AG08396 (cell line): ENCODE measurements at regions not wholly inside any gene's neighbourhood (a gene's known extent, or its start where the extent isn't known, plus 50 kb on each side); places are given as distances from the start of the nearest gene placed in this dataset.

ENCODE experiments used
- DNase-seq: peaks from one replicate; pipeline ENCODE4 v3.0.0; 2012; ENCODE audit warnings: low spot score, mixed read lengths

DNA sequence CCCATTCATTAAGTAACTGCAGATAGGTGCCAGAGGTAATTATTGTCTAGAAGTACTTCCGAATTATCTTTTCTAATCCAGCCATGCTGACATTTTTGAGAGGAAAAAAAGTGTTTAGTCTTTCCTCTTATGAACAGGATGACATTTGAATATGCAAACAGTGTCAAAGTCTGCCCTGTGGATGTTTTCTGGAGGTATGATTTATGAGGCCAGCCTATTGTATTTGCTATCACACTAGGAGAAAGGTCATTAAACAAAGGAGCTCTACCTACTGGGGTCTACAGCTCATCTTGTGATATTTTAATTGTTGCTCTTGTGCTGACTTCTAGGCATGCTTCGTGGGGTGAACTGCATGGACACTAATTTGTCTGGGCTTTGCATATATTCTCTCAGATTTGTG, 559.7 kb upstream of the CAMK1G start:
- DNase-seq, result no peak

DNA sequence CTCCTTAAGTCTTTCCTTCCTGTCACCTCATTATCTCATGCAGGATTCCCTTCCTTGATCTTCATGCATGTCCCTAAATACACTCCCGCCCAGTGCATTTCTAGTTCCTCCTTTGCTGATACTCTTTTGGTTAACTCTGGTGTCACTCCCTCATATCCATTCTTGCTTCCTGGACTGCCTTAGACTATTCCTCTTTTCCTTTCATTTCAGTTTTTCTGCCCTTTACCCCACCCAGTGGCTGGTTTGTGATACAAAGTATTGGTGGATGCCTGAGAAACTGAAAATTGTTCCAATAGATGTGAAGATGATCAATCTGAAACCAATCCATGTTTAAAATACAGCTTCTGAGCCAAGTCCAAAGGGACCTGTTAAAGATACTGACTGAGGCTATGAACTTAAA, 553.8 kb upstream of the CAMK1G start:
- peak; percentile 9 for DNase-seq

DNA sequence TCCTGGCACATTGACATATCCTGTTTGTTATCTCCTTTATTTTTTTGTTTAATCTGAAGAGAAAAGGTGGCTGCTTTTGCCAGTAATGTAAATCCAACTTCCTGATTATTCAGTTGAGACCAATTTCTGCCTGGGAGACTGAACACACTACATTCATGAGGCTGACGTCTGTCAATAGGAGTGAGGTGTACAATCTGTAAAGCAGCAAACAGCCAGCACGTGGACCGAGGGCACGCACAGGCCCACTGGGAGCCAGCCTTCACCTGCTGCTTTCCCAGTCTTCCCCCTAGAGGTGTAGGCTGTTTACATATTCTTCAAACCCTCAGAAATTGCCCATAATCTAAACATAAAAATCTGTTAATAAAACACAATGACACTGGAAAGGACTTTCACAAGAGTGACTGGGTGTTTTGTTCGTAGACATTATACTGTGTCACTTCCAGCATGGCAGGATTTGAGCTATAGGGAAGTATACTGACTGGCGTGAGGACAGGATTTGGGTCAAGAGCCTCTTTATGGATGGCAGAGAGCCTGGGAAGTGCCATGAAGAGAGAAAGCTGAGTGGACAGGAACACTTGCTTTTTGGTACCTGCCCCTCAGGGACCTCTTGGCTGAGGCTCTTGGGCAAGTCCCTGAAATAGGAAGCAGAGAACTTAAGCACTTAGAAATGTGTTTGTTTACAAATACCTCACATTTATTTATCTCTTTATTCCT, 552.9 kb upstream of the CAMK1G start:
- DNase-seq, result no peak

DNA sequence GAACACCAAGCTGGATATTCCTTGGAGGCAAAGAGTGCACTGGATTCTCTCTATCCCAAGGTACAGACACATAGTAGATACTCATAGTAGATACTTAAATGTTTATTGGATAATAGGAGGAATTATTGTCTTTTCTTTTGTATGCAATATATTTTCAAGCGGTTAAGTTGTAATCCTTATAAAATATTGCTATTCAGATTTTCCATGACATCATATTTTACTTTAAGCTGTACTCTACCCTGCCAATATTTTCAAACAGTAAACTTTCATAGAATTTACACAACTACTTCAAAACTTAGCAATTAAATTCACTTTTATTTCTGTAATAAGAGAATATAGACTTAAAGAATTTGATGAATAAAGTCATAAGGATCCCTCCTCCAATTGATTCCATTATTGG, 546.5 kb upstream of the CAMK1G start:
- DNase-seq, result no peak

DNA sequence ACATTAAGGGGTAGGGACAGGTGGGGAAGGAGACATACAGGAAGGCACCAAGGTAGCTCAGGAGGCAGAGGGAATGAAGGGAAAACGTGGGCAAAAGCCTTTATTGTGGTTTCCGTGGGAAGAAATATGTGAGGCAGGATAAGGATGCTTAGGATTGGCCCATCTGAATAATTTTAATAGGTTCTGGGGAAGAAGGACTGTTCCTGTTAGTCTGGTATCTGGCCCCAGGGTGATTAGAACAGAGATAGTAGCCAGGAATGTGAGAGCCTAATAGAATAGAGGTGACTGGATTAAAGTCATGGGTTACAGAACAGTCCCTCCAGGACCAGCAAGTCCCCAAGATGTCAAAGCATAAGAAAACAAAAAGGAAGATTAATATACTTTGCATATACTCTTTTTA, 545.2 kb upstream of the CAMK1G start:
- DNase-seq, result no peak

DNA sequence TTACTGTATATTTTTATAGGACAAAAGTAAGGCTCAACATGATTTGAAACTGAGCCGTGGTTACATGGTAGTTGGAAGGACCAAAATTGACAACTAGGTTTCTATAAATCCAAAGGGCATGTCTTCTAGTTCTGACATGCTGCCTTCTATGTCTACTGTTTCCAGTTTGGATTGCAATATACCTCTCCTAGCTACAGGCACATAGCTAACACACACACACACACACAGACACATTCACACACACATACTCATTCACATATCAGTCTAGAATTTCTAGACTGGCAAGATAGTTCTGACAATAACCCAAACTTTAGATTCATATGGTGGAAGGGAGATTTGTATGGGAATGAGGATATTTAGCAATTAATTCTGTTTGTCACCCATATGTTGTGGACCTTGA, 544.8 kb upstream of the CAMK1G start:
- DNase-seq, result no peak

- no peak for DNase-seq
Measured at GRCh38 chr1:209040351-209040750, 543.2 kb upstream of the CAMK1G start.

DNA sequence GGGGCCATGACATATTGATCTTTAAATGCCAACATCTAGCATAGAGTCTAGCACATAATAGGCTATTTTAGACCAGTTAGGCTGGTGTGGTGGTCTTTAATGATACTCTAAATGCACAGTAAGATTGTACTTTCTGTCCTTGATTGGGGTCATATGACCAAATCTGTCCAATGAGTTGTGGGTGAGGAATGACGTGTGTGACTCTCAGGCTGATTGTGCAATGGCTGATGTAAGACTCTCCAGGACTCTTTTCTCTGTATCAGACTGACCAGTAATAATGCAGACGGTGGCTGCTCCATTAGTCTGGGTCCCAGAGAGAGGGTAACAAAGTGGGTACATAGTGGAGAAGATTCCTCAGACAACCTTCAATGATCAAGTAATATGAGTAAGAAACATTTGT, 541.6 kb upstream of the CAMK1G start:
- DNase-seq, result no peak

- DNase-seq, result no peak
Measured at GRCh38 chr1:209042413-209042812, 541.1 kb upstream of the CAMK1G start.

DNA sequence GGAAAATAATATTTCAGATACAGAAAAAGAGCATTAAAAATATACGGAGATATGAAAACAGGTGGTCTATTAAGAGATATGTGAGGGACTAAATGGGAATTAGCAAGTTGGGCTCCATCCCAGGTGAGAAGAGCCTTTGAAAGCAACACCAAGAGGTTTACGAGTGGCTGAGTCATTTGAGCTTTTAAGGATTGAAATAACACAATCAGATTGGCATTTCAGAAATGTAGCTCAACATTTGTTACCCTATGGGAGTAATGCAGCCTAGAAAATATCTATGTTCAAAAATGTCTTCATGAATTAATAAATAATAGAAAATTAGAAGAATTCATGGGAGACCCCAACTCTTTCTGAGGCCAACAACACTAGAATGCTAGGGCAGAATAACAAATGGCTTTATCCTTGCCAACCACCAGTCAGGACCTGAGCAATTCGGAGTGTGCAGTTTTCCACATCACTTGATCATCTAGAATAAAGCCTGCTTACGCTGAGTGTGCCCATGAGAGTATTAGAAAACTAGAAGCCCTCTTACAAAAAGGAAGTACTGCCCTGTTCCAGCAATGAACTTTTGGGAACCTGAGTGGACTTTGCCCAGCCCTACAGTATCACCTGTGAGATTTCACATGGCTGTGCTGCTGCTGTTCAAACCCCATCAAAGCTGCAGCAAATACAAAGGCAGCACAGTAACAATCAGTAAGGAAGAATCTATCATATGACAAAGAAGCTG, 538.0 kb upstream of the CAMK1G start:
- DNase-seq, result no peak

DNA sequence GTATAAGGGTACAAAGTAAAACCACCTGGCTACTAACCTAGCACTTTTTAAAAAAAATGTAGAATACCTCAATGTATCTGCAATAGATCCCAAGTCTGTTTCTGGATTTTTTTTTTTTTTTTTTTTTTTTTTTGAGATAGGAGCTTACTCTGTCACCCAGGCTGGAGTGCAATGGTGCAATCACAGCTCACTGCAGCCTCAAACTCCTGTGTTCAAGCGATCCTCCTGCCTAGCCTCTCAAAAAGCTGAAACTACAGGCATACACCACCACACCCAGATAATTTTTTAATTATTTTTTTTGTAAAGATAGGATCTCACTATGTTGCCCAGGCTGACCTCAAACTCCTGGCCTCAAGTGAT, 537.5 kb upstream of the CAMK1G start:
- no peak for DNase-seq

DNA sequence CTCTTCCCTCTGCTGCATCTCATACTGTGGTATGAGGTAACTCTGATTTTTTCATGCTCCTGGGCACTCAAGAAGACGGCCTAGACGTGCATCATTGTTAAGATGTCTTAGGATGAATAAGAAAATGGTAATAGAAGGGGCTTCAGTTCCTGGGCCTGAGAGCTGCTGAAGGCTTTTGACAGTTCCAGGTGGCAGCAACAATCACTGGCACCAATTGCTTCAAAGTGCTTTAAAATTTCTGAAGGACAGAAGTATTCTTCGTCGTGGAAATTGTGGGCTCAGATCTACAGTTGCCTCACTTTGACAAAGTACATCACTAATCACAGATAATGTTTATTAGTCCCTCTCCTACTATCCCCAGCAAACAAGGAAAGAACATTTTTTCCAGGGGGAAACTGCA, 536.6 kb upstream of the CAMK1G start:
- DNase-seq, result no peak

- DNase-seq, result peak; percentile 29
Measured at GRCh38 chr1:209048941-209049669, 534.4 kb upstream of the CAMK1G start.

- no peak for DNase-seq
Measured at GRCh38 chr1:209051570-209051969, 531.9 kb upstream of the CAMK1G start.

GRCh38 chr1:209053587-209053986, 529.9 kb upstream of the CAMK1G start:
- DNase-seq, result no peak

DNA sequence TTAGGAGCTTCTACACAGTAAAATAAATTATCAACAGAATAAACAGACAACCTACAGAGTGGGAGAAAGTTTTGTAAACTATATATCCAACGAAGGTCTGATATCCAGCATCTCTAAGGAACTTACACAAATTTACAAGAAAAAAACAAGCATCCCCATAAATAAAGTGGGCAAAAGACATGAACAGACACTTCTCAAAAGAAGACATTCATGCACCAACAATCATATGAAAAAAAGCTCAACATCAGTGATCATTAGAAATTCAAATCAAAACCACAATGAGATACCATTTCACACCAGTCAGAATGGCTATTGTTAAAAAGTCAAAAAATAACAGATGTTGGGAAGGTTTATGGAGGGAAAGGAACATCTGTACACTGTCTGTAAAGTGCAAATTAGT, 526.4 kb upstream of the CAMK1G start:
- DNase-seq, result no peak

DNA sequence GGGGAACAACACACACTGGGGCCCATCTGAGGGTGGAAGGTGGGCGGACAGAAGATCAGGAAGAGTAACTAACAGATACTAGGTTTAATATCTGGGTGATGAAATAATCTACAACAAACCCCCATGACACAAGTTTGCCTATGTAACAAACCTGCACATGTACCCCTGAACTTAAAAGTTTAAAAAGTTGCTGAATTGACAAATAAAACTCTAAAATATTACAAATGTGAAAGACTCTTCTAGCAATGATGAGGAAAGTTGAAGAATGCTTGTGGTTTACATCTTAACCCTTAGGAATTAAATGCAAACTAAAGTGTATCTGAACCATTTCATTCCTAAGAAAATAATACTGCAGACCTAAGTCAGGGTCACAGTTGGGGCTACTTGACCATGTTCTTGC, 525.6 kb upstream of the CAMK1G start:
- DNase-seq, result no peak

DNA sequence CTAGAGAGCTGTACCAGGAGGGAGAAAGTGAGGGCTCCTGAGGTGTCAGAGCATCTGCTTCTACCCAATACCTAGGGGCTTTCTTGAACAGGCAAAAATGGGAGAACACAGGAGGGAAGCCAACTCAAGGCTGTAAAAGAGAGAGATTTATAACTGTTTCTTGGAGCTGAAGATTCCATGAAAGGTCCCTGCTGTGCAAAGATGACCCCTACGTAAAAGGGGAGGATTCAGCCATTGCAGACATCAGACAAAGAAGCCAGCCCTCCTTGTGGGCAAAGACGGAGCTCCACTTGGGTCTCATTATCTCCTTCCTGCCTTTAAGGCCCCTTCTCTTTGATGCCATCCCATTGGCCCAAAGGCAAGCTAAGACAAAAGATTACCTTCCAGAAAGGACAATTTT, 524.1 kb upstream of the CAMK1G start:
- no peak for DNase-seq

DNA sequence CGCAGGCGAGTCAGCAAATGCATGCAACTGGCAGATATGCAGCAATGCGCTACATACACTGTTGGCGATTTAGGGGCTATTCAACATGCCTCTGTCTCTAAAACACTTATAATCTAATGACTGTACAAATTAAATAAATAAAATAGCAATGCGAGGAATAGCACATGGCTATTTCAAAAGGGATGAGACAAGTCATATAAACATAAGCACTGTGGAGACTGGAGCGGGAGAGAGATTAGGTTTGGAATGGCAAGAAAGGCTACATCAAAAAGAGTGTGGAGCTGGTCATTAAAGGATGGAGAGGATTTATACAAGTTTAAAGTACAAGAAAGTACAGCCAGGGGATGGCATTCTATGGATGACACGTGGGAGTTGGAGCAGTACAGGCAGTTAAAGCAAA, 523.5 kb upstream of the CAMK1G start:
- DNase-seq, result no peak

DNA sequence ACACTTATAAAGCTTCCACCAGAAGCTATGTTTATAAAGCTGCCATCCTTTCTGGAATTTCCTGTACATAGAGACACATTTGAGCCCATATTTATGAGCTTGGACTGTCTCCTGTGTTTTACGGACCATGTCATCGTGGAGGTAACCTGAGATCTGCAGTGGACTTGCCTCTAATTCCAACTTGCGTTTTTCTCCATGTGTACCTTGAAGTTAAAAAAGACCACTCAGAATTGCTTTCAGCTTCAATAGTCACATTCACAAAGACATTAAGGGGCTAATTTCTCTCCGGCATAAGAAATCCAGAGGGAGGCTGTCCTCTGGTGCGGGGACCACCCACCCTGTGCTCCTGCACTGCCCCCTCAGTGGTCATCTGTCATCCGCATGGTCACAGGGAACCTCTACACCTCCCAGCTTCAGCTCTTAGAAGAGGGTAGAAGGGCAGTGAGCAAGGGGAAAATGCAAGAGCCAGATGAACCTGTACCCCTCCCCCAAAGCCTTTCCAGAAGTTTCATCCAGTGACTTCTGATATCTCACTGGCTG, 521.4 kb upstream of the CAMK1G start:
- no peak for DNase-seq

GRCh38 chr1:209062863-209063262, 520.7 kb upstream of the CAMK1G start:
- no peak for DNase-seq

DNA sequence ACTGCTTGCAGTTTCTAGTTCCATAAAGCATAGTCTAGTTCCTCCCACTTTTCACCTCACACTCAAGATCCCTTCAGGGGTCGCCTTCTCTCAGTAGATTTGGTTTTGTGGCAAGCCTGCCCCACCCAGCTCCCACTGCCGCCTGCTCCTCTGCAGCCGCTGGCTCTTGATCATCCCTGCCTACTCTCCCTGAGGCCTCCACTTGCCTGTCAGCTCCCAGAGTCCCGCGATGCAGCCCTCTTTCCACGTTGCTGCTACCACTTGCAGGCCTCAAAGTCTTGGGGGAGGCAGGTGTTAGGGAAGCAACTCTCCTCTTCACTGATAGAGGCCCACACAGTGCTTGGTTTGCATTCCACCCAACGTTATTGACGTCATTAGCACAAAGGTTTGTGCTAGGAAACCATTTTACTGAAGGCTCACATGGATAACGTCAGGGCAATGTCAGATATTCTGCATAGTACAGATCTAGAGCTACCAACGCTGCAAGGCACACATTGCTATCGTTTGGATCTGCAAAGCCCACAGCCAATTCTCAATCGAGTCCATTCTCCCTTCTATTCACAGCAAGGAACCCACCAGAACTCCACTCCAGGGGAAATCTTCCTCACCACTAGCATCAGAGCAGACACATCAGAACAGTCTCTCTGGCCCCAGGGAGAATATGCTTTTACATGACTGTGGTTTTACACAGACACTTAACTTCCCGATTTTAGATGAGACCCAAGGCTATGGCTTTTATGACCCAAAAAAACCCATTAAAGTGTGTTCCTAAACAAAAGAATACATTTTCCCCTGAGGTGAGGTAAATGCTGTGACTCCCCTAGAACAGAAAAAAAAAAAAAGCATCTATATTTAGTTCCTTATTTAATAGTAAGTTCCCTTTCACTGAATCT, 519.5 kb upstream of the CAMK1G start:
- no peak for DNase-seq
